Left lung (tissue), 4 donors: ENCODE measurements at regions not wholly inside any gene's neighbourhood (a gene's known extent, or its start where the extent isn't known, plus 50 kb on each side); places are given as distances from the start of the nearest gene placed in this dataset.

Experiments used
- ATAC-seq: fragments of 200-7000 bp; cut with Tn5 transposase; one replicate; pipeline ENCODE4 v1.9.1; 2020; ENCODE audit warnings: moderate library complexity
- DNase-seq, 4 donors: peaks; one replicate each; pipeline ENCODE4 v3.0.0-alpha.2; 2013 to 2020
- H3K27ac ChIP-seq, 2 donors: fragments of 200-600 bp; sonication (generic) in 1 of 2; one replicate each; pipeline versions ENCODE4 v1.5.0 to v1.8.0; 2020 to 2021
- H3K27me3 ChIP-seq, 2 donors: fragments of 200-600 bp; sonication (generic) in 1 of 2; one replicate each; pipeline versions ENCODE4 v1.5.0 to v1.8.0; 2020 to 2021
- H3K36me3 ChIP-seq, 2 donors: fragments of 200-600 bp; sonication (generic) in 1 of 2; one replicate each; pipeline versions ENCODE4 v1.5.0 to v1.8.0; 2020 to 2021
- H3K4me1 ChIP-seq, 2 donors: fragments of 200-600 bp; one replicate each; pipeline ENCODE4 v1.8.0; 2021
- H3K4me3 ChIP-seq, 2 donors: fragments of 200-600 bp; sonication (generic) in 1 of 2; one replicate each; pipeline versions ENCODE4 v1.5.0 to v1.8.0; 2020 to 2021; ENCODE audit warnings: mild to moderate bottlenecking in 1 of 2
- H3K9me3 ChIP-seq, 2 donors: fragments of 200-600 bp; sonication (generic) in 1 of 2; one replicate each; pipeline versions ENCODE4 v1.5.0 to v1.8.0; 2020 to 2021
- intact Hi-C, 2 donors: fragments of 100-400 bp; cut with DNase I; formaldehyde crosslinking; loops; one replicate each; pipeline versions ENCODE4 v1.11.2 to v1.14.2; 2022
- TF ChIP-seq, protein P1 (sequence below), 2 donors: fragments of 200-600 bp; sonication (generic) in 1 of 2; IDR thresholded peaks; one replicate each; pipeline versions ENCODE4 v1.5.0 to v1.8.0; 2021; ENCODE audit warnings: antibody characterized with exemption in 2 of 2
- donor health status: DM: no; HTN: yes; CAD: no.
- donor health status: DM: no; HTN: no; CAD: no.

DNA sequence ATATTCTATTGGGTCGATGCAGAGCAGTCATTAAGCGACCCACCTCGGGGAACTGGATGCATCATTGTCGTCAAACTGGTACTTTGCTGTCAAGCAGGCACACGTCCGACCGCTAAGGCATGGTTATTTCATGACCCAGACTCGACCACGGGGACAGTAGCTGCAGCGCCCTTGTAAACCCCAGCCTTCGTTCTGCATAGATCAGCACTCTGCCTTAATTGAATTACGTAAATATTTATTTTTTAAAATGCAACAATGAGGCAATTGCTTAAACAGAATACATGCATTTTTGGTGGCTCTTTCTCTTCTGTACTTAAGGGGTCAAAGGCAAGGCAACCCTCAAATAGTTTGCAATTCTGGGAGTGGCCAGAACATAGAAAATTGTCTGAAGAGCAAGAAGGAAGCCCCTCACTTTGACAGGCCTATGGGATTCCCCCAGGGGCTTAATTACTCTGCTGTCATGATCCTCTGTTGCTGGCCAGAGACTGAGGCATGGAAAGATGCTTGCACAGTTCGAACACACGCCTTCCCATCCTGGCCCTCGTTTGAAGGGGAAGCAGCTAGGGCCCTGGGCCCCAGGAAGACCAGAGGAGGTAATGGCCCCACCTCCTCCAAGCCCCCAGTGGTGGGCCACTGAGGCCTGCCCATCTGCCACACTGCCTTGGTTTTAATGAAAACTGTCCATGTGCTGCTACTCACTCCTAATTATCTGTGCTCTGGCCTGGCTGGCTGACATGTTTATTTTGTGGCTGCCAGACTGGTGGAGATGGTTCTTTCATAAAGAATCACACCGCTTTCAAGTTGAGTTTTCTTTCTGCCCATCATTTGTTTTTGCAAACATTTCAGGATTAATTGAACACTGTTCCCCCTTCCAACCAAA lies 169.7 kb upstream of the MAST4 start:
- H3K9me3 ChIP-seq: peaks cover 0 to 9% of the 10 kb centered on the region in 2 donors
- intact Hi-C loops: no loop called here
- DNase-seq: peak in 1 of 4 donors; percentile 61
- no peaks in the 10 kb centered on the region for H3K36me3 ChIP-seq
- ATAC-seq: no peak
- no peaks in the 10 kb centered on the region for H3K27me3 ChIP-seq
- TF ChIP-seq, protein P1, sequence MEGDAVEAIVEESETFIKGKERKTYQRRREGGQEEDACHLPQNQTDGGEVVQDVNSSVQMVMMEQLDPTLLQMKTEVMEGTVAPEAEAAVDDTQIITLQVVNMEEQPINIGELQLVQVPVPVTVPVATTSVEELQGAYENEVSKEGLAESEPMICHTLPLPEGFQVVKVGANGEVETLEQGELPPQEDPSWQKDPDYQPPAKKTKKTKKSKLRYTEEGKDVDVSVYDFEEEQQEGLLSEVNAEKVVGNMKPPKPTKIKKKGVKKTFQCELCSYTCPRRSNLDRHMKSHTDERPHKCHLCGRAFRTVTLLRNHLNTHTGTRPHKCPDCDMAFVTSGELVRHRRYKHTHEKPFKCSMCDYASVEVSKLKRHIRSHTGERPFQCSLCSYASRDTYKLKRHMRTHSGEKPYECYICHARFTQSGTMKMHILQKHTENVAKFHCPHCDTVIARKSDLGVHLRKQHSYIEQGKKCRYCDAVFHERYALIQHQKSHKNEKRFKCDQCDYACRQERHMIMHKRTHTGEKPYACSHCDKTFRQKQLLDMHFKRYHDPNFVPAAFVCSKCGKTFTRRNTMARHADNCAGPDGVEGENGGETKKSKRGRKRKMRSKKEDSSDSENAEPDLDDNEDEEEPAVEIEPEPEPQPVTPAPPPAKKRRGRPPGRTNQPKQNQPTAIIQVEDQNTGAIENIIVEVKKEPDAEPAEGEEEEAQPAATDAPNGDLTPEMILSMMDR (IDR thresholded peaks at IDR 0.05): no peak
- H3K4me1 ChIP-seq: no peaks in the 10 kb centered on the region
- H3K4me3 ChIP-seq: no peak overlapping the region
- no peak overlapping the region for H3K27ac ChIP-seq

DNA sequence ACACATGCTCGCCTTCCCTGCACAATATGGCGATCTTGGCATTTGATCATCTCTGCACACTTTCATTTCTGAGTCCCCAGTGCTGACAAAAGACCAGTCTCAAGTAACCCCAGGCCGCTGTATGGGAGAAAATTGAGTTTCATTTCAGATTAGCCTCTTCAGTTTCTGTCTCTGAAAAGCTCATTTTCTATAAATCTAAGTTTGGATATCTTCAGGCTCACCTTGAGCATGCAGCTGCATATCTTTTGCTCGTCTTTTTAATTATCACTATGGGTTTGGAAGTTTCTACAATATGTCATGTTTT lies 169.1 kb upstream of the MAST4 start:
- no peak for ATAC-seq

DNA sequence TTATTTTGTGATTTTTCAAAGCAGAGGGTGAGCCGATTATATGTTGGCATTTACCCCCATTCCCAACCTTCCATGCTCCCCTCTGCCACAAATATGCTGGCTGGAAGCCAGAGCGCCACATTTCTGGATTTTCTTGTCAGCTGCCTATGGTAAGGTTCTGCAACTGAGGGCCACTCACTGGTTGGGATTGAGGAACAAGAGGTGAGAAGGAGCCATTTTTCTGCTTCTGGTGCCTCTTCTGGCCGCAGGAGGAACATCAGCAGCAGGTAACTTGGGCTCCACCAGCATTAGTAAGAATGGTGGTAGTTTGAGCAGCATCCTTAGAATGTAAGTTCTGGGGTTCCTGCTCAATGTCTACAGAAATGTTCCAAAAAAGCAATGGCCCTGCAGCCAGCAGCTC lies 159.5 kb upstream of the MAST4 start:
- intact Hi-C loops: no loop called here
- Histone ChIP-seq H3K9me3 (no peaks in the 10 kb centered on the region), H3K36me3 (no peaks in the 10 kb centered on the region), H3K4me3 (no peak overlapping the region), H3K27ac (no peak overlapping the region), H3K27me3 (no peaks in the 10 kb centered on the region), H3K4me1 (no peaks in the 10 kb centered on the region)
- TF ChIP-seq, protein P1 (IDR thresholded peaks at IDR 0.05): no peak
- DNase-seq: no peak
- no peak for ATAC-seq

More for the DNA sequence above, 169.1 kb upstream of the MAST4 start:
- Histone ChIP-seq H3K4me1 (no peaks in the 10 kb centered on the region), H3K9me3 (peaks cover 0 to 9% of the 10 kb centered on the region in 2 donors), H3K36me3 (no peaks in the 10 kb centered on the region), H3K27ac (no peak overlapping the region), H3K4me3 (no peak overlapping the region), H3K27me3 (no peaks in the 10 kb centered on the region)
- intact Hi-C loops: no loop called here
- TF ChIP-seq, protein P1 (IDR thresholded peaks at IDR 0.05): no peak
- no peak for DNase-seq

DNA sequence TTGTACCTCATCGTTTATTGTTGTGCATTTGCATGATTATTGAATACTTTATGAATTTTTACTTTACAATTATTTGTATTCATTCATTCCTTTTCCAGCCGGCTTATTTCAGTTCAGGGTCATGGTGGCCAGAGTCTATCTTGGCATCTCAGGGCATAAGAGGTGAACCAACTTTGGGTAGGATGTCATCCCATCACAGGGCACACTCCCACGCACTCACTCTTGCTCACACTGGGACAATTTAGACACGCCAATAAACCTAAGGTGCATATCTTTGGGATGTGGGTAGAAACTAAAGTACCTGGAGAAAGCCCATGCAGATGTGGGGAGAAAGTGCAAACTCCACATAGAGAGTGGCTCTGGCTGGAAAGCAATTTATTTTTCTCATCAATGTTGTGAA lies 158.1 kb upstream of the MAST4 start:
- no peaks in the 10 kb centered on the region for H3K27me3 ChIP-seq
- ATAC-seq (no peak), DNase-seq (no peak)
- no peak overlapping the region for H3K27ac ChIP-seq
- H3K4me3 ChIP-seq: no peak overlapping the region
- H3K4me1 ChIP-seq: no peaks in the 10 kb centered on the region
- TF ChIP-seq, protein P1 (IDR thresholded peaks at IDR 0.05): no peak
- H3K36me3 ChIP-seq: no peaks in the 10 kb centered on the region
- no peaks in the 10 kb centered on the region for H3K9me3 ChIP-seq
- intact Hi-C loops: no loop called here

DNA sequence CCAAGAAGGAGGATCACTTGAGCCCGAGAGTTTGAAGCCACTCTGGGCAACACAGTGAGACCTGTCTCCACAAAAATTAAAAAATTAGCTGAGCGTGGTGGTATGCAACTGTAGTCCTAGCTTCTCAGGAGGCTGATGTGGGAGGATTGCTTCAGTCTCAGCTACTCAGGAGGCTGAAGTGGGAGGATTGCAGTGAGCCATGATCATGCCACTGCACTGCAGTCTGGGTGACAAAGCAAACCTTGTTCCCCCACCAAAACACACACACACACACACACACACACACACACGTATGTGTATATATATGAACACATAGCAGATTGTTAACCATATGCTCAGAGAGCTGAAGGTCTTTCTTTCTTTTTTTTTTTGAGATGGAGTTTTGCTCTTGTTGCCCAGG lies 157.5 kb upstream of the MAST4 start:
- no peak overlapping the region for H3K4me3 ChIP-seq
- no peak for ATAC-seq
- no peaks in the 10 kb centered on the region for H3K36me3 ChIP-seq
- H3K4me1 ChIP-seq: peaks cover 0 to 4% of the 10 kb centered on the region in 2 donors
- TF ChIP-seq, protein P1 (IDR thresholded peaks at IDR 0.05): no peak
- DNase-seq: no peak
- H3K27ac ChIP-seq: no peak overlapping the region
- no peaks in the 10 kb centered on the region for H3K27me3 ChIP-seq
- no peaks in the 10 kb centered on the region for H3K9me3 ChIP-seq
- intact Hi-C loops: no loop called here
